C4-2B (cell line): ENCODE measurements at regions not wholly inside any gene's neighbourhood (a gene's known extent, or its start where the extent isn't known, plus 50 kb on each side); places are given as distances from the start of the nearest gene placed in this dataset.

Source experiments
- CTCF ChIP-seq: fragments of 450-650 bp; conservative IDR thresholded peaks from 2 replicates; pipeline ENCODE4 v1.5.1; 2017; ENCODE audit warnings: mild to moderate bottlenecking
- ZFX ChIP-seq: fragments of 450-650 bp; IDR thresholded peaks from 2 replicates; pipeline ENCODE4 v1.6.1; 2017

GRCh38 chr15:97804950-97805349 is 155.6 kb upstream of the ARRDC4 start:
- TF ChIP-seq CTCF (peak; percentile 18), ZFX (no peak)
